Neural cell (in vitro differentiated cells): ENCODE measurements at regions not wholly inside any gene's neighbourhood (a gene's known extent, or its start where the extent isn't known, plus 50 kb on each side); places are given as distances from the start of the nearest gene placed in this dataset.

ENCODE experiments used
- H2AFZ ChIP-seq: fragments of 200-600, 300-800 bp; sonication (generic), shearing (Covaris generic); 2 replicates; pipeline ENCODE4 v1.6.0; 2014; ENCODE audit warnings: low read depth, mild to moderate bottlenecking, antibody characterized with exemption, low read length, moderate library complexity
- H3F3A ChIP-seq: fragments of 200-600 bp; shearing (Covaris generic); 2 replicates; pipeline ENCODE4 v1.6.1; 2016; ENCODE audit warnings: mild to moderate bottlenecking, moderate library complexity, mixed read lengths, antibody characterized with exemption, low read length; ENCODE audit not compliant: insufficient read depth, poor library complexity, severe bottlenecking
- H3K27ac ChIP-seq: fragments of 200-600, 300-800 bp; sonication (generic), shearing (Covaris generic); 2 replicates; pipeline ENCODE4 v1.5.1; 2014; ENCODE audit warnings: mild to moderate bottlenecking, low read length, moderate library complexity
- H3K27me3 ChIP-seq: fragments of 300-800, 200-600 bp; sonication (generic), shearing (Covaris generic); 2 replicates; pipeline ENCODE4 v1.6.0; 2014; ENCODE audit warnings: mild to moderate bottlenecking, low read depth, low read length, moderate library complexity; ENCODE audit not compliant: insufficient read depth
- H3K36me3 ChIP-seq: fragments of 300-800, 200-600 bp; sonication (generic), shearing (Covaris generic); 2 replicates; pipeline ENCODE4 v1.5.1; 2014; ENCODE audit warnings: mild to moderate bottlenecking, antibody characterized with exemption, low read length, moderate library complexity; ENCODE audit not compliant: insufficient read depth
- H3K4me2 ChIP-seq: fragments of 300-800, 200-600 bp; sonication (generic), shearing (Covaris generic); 2 replicates; pipeline ENCODE4 v1.6.0; 2014; ENCODE audit warnings: mild to moderate bottlenecking, low read length
- H3K4me3 ChIP-seq: fragments of 300-800, 200-600 bp; sonication (generic), shearing (Covaris generic); 2 replicates; pipeline ENCODE4 v1.5.1; 2014; ENCODE audit warnings: mild to moderate bottlenecking, low read length, moderate library complexity
- H3K79me2 ChIP-seq: fragments of 200-600 bp; shearing (Covaris generic); replicated peaks from 2 replicates; pipeline ENCODE4 v1.6.0; 2014; ENCODE audit warnings: mild to moderate bottlenecking, low read length, moderate library complexity; ENCODE audit not compliant: insufficient read depth
- H3K9ac ChIP-seq: fragments of 300-800, 200-600 bp; sonication (generic), shearing (Covaris generic); 2 replicates; pipeline ENCODE4 v1.6.1; 2016; ENCODE audit warnings: mild to moderate bottlenecking, low read length, mixed read lengths
- H3K9me2 ChIP-seq: fragments of 200-600 bp; shearing (Covaris generic); 2 replicates; pipeline ENCODE4 v1.6.1; 2016; ENCODE audit warnings: mild to moderate bottlenecking, low read length, mixed read lengths; ENCODE audit not compliant: insufficient read depth
- H3K9me3 ChIP-seq: fragments of 200-600, 300-800 bp; sonication (generic), shearing (Covaris generic); 2 replicates; pipeline ENCODE4 v1.6.1; 2016; ENCODE audit warnings: mild to moderate bottlenecking, mixed run types, low read length, moderate library complexity, mixed read lengths
- H4K20me1 ChIP-seq: fragments of 200-600 bp; shearing (Covaris generic); 2 replicates; pipeline ENCODE4 v1.6.1; 2016; ENCODE audit warnings: mild to moderate bottlenecking, mixed run types; ENCODE audit not compliant: insufficient read depth
- CTCF ChIP-seq: fragments of 450-650 bp; IDR thresholded peaks from 2 replicates; pipeline ENCODE4 v1.5.1; 2014; ENCODE audit warnings: antibody characterized with exemption, mild to moderate bottlenecking, moderate library complexity; ENCODE audit not compliant: poor library complexity, severe bottlenecking
- EP300 ChIP-seq: fragments of 450-650 bp; conservative IDR thresholded peaks from 2 replicates; pipeline ENCODE4 v1.6.1; 2014; ENCODE audit warnings: antibody characterized with exemption, mild to moderate bottlenecking, moderate library complexity; ENCODE audit not compliant: poor library complexity, severe bottlenecking
- EZH2 ChIP-seq: fragments of 200-600, 300-800 bp; shearing (Covaris generic), sonication (generic); IDR thresholded peaks from 2 replicates; pipeline ENCODE4 v1.6.1; 2014; ENCODE audit warnings: antibody characterized with exemption, low read length, borderline replicate concordance, mild to moderate bottlenecking; ENCODE audit not compliant: insufficient read depth, poor library complexity, severe bottlenecking
- MXI1 ChIP-seq: fragments of 450-650 bp; conservative IDR thresholded peaks from 2 replicates; pipeline ENCODE4 v1.6.1; 2014; ENCODE audit warnings: antibody characterized with exemption, mild to moderate bottlenecking; ENCODE audit not compliant: poor library complexity, severe bottlenecking
- POLR2AphosphoS5 ChIP-seq: IDR thresholded peaks from 2 replicates; pipeline ENCODE4 v1.6.1; 2012
- RAD21 ChIP-seq: fragments of 450-650 bp; conservative IDR thresholded peaks from 2 replicates; pipeline ENCODE4 v1.6.1; 2014; ENCODE audit warnings: antibody characterized with exemption, mild to moderate bottlenecking, moderate library complexity
- REST ChIP-seq: IDR thresholded peaks from 2 replicates; pipeline ENCODE4 v1.6.1; 2012; ENCODE audit warnings: borderline replicate concordance
- SMC3 ChIP-seq: fragments of 450-650 bp; conservative IDR thresholded peaks from 2 replicates; pipeline ENCODE4 v1.6.1; 2014; ENCODE audit warnings: antibody characterized with exemption, mild to moderate bottlenecking, moderate library complexity; ENCODE audit not compliant: poor library complexity
- TAF1 ChIP-seq: IDR thresholded peaks from 2 replicates; pipeline ENCODE4 v1.6.1; 2012; ENCODE audit warnings: low read depth

- no peak overlapping the region for H3K27ac ChIP-seq
- TF ChIP-seq CTCF: no peak
- TF ChIP-seq REST: no peak
- TF ChIP-seq EP300: no peak
- no peak for TF ChIP-seq MXI1
- no peak for TF ChIP-seq SMC3
- TF ChIP-seq TAF1: no peak
- no peak for TF ChIP-seq EZH2
- no peak for TF ChIP-seq POLR2AphosphoS5
- TF ChIP-seq RAD21: no peak
- no peaks in the 10 kb centered on the region for H3F3A ChIP-seq
- no peaks in the 10 kb centered on the region for H3K9me2 ChIP-seq
- peaks cover 5% of the 10 kb centered on the region for H3K27me3 ChIP-seq
- H3K9ac ChIP-seq: no peak overlapping the region
- no peaks in the 10 kb centered on the region for H4K20me1 ChIP-seq
- H2AFZ ChIP-seq: no peak overlapping the region
- H3K79me2 ChIP-seq: no peaks in the 10 kb centered on the region
- no peak overlapping the region for H3K4me3 ChIP-seq
- no peaks in the 10 kb centered on the region for H3K9me3 ChIP-seq
- H3K4me2 ChIP-seq: no peak overlapping the region
- no peaks in the 10 kb centered on the region for H3K36me3 ChIP-seq
These were observed 71.6 kb upstream of the GRIK3 start for GRCh38 chr1:37105911-37106310.

GRCh38 chr1:37107153-37107907, 73.0 kb upstream of the GRIK3 start:
- Histone ChIP-seq H2AFZ (no peak overlapping the region), H3K36me3 (no peaks in the 10 kb centered on the region), H3K9me2 (no peaks in the 10 kb centered on the region), H4K20me1 (no peaks in the 10 kb centered on the region), H3K27me3 (peaks cover 5% of the 10 kb centered on the region), H3K9ac (no peak overlapping the region), H3K4me2 (no peak overlapping the region), H3K79me2 (no peaks in the 10 kb centered on the region), H3F3A (no peaks in the 10 kb centered on the region), H3K27ac (no peak overlapping the region), H3K9me3 (no peaks in the 10 kb centered on the region), H3K4me3 (no peak overlapping the region)
- TF ChIP-seq REST: no peak
- TF ChIP-seq TAF1: no peak
